Esophagus squamous epithelium (tissue), 4 donors: ENCODE measurements at regions not wholly inside any gene's neighbourhood (a gene's known extent, or its start where the extent isn't known, plus 50 kb on each side); places are given as distances from the start of the nearest gene placed in this dataset.

Source experiments
- POLR2A ChIP-seq, 4 donors: fragments of 450-650 bp; IDR thresholded peaks; one replicate each; pipeline ENCODE4 v1.6.1; 2017; ENCODE audit warnings: antibody characterized with exemption in 4 of 4, mild to moderate bottlenecking in 4 of 4, moderate library complexity in 3 of 4
- TF ChIP-seq, protein P1 (sequence below), 6 experiments: fragments of 450-650 bp in 4 of 6; fragments of 200-600 bp in 2 of 6; sonication (generic) in 2 of 6; IDR thresholded peaks; one replicate each; pipeline ENCODE4 v1.5.1; 2016 to 2019; ENCODE audit warnings: antibody characterized with exemption in 6 of 6, mild to moderate bottlenecking in 4 of 6, moderate library complexity in 4 of 6

DNA sequence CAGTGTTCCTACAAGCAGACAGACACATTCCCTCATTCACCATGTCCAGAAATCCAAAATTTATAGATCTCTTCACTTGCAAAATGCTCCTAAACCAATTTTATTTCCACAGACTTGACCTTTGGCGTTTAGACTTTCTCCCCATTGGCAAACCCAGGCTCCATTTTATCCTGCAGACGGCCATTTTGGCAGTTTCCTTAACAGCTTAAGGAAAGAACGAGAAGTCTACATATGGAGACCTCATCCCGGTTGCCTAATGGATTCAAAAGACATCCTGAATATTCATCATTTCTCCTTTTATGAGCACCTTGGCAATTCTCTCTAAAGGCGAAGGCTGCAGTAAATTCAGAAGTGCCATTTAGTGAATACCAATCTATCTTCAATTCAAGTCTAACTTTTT lies 132.9 kb downstream of the HLX start:
- TF ChIP-seq, protein P1, sequence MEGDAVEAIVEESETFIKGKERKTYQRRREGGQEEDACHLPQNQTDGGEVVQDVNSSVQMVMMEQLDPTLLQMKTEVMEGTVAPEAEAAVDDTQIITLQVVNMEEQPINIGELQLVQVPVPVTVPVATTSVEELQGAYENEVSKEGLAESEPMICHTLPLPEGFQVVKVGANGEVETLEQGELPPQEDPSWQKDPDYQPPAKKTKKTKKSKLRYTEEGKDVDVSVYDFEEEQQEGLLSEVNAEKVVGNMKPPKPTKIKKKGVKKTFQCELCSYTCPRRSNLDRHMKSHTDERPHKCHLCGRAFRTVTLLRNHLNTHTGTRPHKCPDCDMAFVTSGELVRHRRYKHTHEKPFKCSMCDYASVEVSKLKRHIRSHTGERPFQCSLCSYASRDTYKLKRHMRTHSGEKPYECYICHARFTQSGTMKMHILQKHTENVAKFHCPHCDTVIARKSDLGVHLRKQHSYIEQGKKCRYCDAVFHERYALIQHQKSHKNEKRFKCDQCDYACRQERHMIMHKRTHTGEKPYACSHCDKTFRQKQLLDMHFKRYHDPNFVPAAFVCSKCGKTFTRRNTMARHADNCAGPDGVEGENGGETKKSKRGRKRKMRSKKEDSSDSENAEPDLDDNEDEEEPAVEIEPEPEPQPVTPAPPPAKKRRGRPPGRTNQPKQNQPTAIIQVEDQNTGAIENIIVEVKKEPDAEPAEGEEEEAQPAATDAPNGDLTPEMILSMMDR (IDR thresholded peaks at IDR 0.05) = no peak
- TF ChIP-seq POLR2A (IDR thresholded peaks at IDR 0.05) = no peak
